Hepatocyte (in vitro differentiated cells): ENCODE measurements at regions not wholly inside any gene's neighbourhood (a gene's known extent, or its start where the extent isn't known, plus 50 kb on each side); places are given as distances from the start of the nearest gene placed in this dataset.

Experiments
- CTCF ChIP-seq: fragments of 200-600 bp; sonication (generic); IDR thresholded peaks from 2 replicates; pipeline ENCODE4 v1.5.1; 2016; ENCODE audit warnings: antibody characterized with exemption, mild to moderate bottlenecking; ENCODE audit not compliant: poor library complexity
- EZH2 ChIP-seq: fragments of 200-600 bp; sonication (generic); IDR thresholded peaks from 2 replicates; pipeline ENCODE4 v1.6.1; 2016; ENCODE audit warnings: antibody characterized with exemption, mild to moderate bottlenecking, borderline replicate concordance
- EZH2phosphoT487 ChIP-seq: fragments of 200-600 bp; sonication (generic); IDR thresholded peaks from one replicate; pipeline ENCODE4 v1.6.1; 2018; ENCODE audit warnings: antibody characterized with exemption, mild to moderate bottlenecking, low read depth, moderate library complexity; ENCODE audit not compliant: unreplicated experiment, severe bottlenecking

DNA sequence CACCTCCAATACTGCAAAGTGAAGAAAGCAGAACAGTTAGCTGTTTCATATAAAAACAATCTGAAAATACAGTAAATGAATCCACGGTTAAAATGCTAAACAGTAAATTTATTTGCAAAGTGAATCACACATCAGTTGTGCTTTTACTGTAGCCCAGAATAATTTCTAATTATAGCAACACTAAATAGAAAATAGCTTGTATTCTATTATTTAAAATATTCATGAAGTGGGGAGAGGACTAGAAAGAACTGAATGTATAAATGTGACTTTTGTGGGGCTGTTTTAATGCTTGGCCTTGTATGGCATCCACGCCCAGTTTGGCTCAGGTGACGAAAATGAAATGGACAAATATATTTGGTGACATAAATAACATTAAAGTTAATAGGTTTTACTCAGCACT lies 148.2 kb downstream of the ATP23 start:
- TF ChIP-seq CTCF = no peak
- no peak for TF ChIP-seq EZH2
- no peak for TF ChIP-seq EZH2phosphoT487
